H9 (cell line): ENCODE measurements at regions not wholly inside any gene's neighbourhood (a gene's known extent, or its start where the extent isn't known, plus 50 kb on each side); places are given as distances from the start of the nearest gene placed in this dataset.

Experiments
- DNase-seq: peaks from one replicate; pipeline ENCODE4 v3.0.0-alpha.2; 2017
- H2AFZ ChIP-seq: one replicate; pipeline ENCODE4 v1.6.1; 2013; ENCODE audit warnings: mild to moderate bottlenecking, low read length, control low read depth, moderate library complexity
- H2AK5ac ChIP-seq: 2 replicates; pipeline ENCODE4 v1.6.1; 2013; ENCODE audit warnings: low read length, control low read depth, mixed read lengths; ENCODE audit not compliant: insufficient read length
- H2BK120ac ChIP-seq: one replicate; pipeline ENCODE4 v1.6.1; 2013; ENCODE audit warnings: low read depth, mild to moderate bottlenecking, low read length, control low read depth, inconsistent platforms; ENCODE audit not compliant: poor library complexity, severe bottlenecking
- H2BK12ac ChIP-seq: 2 replicates; pipeline ENCODE4 v1.6.1; 2013; ENCODE audit warnings: low read length, control low read depth, mixed read lengths, low read depth; ENCODE audit not compliant: insufficient read length
- H2BK15ac ChIP-seq: 2 replicates; pipeline ENCODE4 v1.6.1; 2013; ENCODE audit warnings: low read depth, low read length, control low read depth
- H2BK20ac ChIP-seq: one replicate; pipeline ENCODE4 v1.6.1; 2013; ENCODE audit warnings: low read depth, mild to moderate bottlenecking, low read length, control low read depth, inconsistent platforms; ENCODE audit not compliant: poor library complexity, severe bottlenecking
- H2BK5ac ChIP-seq: 2 replicates; pipeline ENCODE4 v1.6.1; 2013; ENCODE audit warnings: low read length, control low read depth, mixed read lengths; ENCODE audit not compliant: insufficient read length
- H3K14ac ChIP-seq: 2 replicates; pipeline ENCODE4 v1.6.1; 2013; ENCODE audit warnings: low read length, control low read depth; ENCODE audit not compliant: insufficient read depth
- H3K18ac ChIP-seq: 2 replicates; pipeline ENCODE4 v1.6.1; 2013; ENCODE audit warnings: low read depth, mild to moderate bottlenecking, mixed read lengths, low read length, control low read depth; ENCODE audit not compliant: insufficient read length
- H3K23ac ChIP-seq: 2 replicates; pipeline ENCODE4 v1.6.1; 2013; ENCODE audit warnings: low read length, control low read depth, mixed read lengths, low read depth; ENCODE audit not compliant: insufficient read length
- H3K23me2 ChIP-seq: 2 replicates; pipeline ENCODE4 v1.6.1; 2013; ENCODE audit warnings: low read depth, mild to moderate bottlenecking, mixed read lengths, low read length, control low read depth; ENCODE audit not compliant: insufficient read length, poor library complexity, severe bottlenecking
- H3K27ac ChIP-seq: 2 replicates; pipeline ENCODE4 v1.5.1; 2013; ENCODE audit warnings: low read length, control low read depth, mixed read lengths, low read depth; ENCODE audit not compliant: insufficient read length
- H3K27me3 ChIP-seq: 2 replicates; pipeline ENCODE4 v1.6.1; 2013; ENCODE audit warnings: low read length, control low read depth, inconsistent platforms; ENCODE audit not compliant: insufficient read depth
- H3K4ac ChIP-seq: 2 replicates; pipeline ENCODE4 v1.6.1; 2013; ENCODE audit warnings: low read depth, mild to moderate bottlenecking, control low read depth, inconsistent platforms, low read length, moderate library complexity
- H3K4me1 ChIP-seq: 2 replicates; pipeline ENCODE4 v1.6.1; 2013; ENCODE audit warnings: low read length, control low read depth, inconsistent platforms; ENCODE audit not compliant: insufficient read depth
- H3K4me2 ChIP-seq: 2 replicates; pipeline ENCODE4 v1.6.1; 2013; ENCODE audit warnings: low read length, control low read depth, mixed read lengths; ENCODE audit not compliant: insufficient read length, insufficient read depth
- H3K56ac ChIP-seq: 2 replicates; pipeline ENCODE4 v1.6.1; 2013; ENCODE audit warnings: low read depth, mild to moderate bottlenecking, mixed read lengths, low read length, control low read depth; ENCODE audit not compliant: insufficient read length
- H3K79me1 ChIP-seq: 2 replicates; pipeline ENCODE4 v1.6.1; 2013; ENCODE audit warnings: low read depth, mild to moderate bottlenecking, moderate library complexity, low read length, control low read depth, inconsistent platforms; ENCODE audit not compliant: insufficient read depth, poor library complexity, severe bottlenecking
- H3K79me2 ChIP-seq: 2 replicates; pipeline ENCODE4 v1.6.1; 2013; ENCODE audit warnings: low read length, control low read depth, inconsistent platforms; ENCODE audit not compliant: insufficient read depth
- H3K9ac ChIP-seq: 2 replicates; pipeline ENCODE4 v1.6.1; 2013; ENCODE audit warnings: low read length, control low read depth, mixed read lengths; ENCODE audit not compliant: insufficient read length; ENCODE audit errors: extremely low read depth
- H3K9me3 ChIP-seq: one replicate; pipeline ENCODE4 v1.6.1; 2013; ENCODE audit warnings: low read depth, low read length, inconsistent platforms; ENCODE audit not compliant: control insufficient read depth
- H3T11ph ChIP-seq: one replicate; pipeline ENCODE4 v1.6.1; 2013; ENCODE audit warnings: mild to moderate bottlenecking, low read length, control low read depth, inconsistent platforms
- H4K20me1 ChIP-seq: one replicate; pipeline ENCODE4 v1.6.1; 2013; ENCODE audit not compliant: control insufficient read depth, insufficient read length, insufficient read depth
- H4K5ac ChIP-seq: 2 replicates; pipeline ENCODE4 v1.6.1; 2013; ENCODE audit warnings: low read depth, mild to moderate bottlenecking, mixed read lengths, low read length, control low read depth; ENCODE audit not compliant: insufficient read length
- H4K8ac ChIP-seq: replicated peaks from 2 replicates; pipeline ENCODE4 v1.6.1; 2013; ENCODE audit warnings: low read length, control low read depth, mixed read lengths, low read depth; ENCODE audit not compliant: insufficient read length
- H4K91ac ChIP-seq: 2 replicates; pipeline ENCODE4 v1.6.1; 2013; ENCODE audit warnings: low read depth, mild to moderate bottlenecking, moderate library complexity, mixed read lengths, low read length, control low read depth; ENCODE audit not compliant: insufficient read length
- H3K27ac Mint-ChIP-seq, 3 experiments: 2 replicates in 2 of 3; 3 replicates in 1 of 3; pipeline ENCODE4 v1.8.0; 2020 to 2021; ENCODE audit warnings: mixed read lengths in 3 of 3, mild to moderate bottlenecking in 1 of 3, moderate library complexity in 1 of 3
- H3K27me3 Mint-ChIP-seq: 2 replicates; pipeline ENCODE4 v1.8.0; 2021; ENCODE audit warnings: low read depth, mild to moderate bottlenecking, moderate library complexity, mixed read lengths
- H3K36me3 Mint-ChIP-seq, 3 experiments: 2 replicates in 2 of 3; 3 replicates in 1 of 3; pipeline ENCODE4 v1.8.0; 2020 to 2021; ENCODE audit warnings: low read depth in 3 of 3, mixed read lengths in 3 of 3; ENCODE audit not compliant: insufficient read depth in 1 of 3
- H3K4me1 Mint-ChIP-seq, 2 experiments: 2 replicates each; pipeline ENCODE4 v1.8.0; 2020; ENCODE audit warnings: mixed read lengths in 2 of 2
- H3K4me3 Mint-ChIP-seq, 2 experiments: 2 replicates in 1 of 2; 3 replicates in 1 of 2; pipeline ENCODE4 v1.8.0; 2020 to 2021; ENCODE audit warnings: mild to moderate bottlenecking in 2 of 2, mixed read lengths in 2 of 2, moderate library complexity in 1 of 2
- H3K9me3 Mint-ChIP-seq, 2 experiments: 2 replicates in 1 of 2; 3 replicates in 1 of 2; pipeline ENCODE4 v1.8.0; 2020; ENCODE audit warnings: mild to moderate bottlenecking in 2 of 2, mixed read lengths in 2 of 2, moderate library complexity in 1 of 2
- WGBS: extraction: QIAGEN DNeasy Blood & Tissue Kit; methylation state at CpG from one replicate; pipeline ENCODE4 v1.1.7; 2013; ENCODE audit warnings: missing lambda C conversion rate, low lambda C conversion rate, mixed read lengths; ENCODE audit not compliant: insufficient read length; ENCODE audit errors: extremely low coverage; 5-methylcytosine and 5-hydroxymethylcytosine counted together
- TF ChIP-seq, protein P1 (sequence below): fragments of 200-600 bp; sonication (generic); conservative IDR thresholded peaks from 3 replicates; pipeline ENCODE4 v1.8.0; 2021; ENCODE audit warnings: antibody characterized with exemption, mild to moderate bottlenecking

DNA sequence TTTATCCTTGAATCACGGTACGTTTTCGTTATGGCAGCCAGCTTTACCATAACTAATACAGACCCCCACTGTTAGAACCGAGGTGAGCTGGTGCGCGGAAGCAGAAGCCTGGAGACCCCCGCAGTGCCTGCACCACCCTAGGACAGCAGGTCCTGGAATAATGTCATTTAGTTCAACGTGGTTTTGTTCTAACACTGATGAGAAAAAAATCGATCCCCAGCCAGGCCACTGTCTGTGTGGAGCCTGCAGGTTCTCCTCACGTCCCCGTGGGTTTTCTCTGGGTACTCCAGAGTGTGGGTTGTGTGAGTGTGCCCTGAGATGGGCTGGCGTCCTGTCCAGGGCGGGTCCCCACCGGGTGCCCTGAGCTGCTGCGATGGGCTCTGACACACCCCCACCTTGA, 69.9 kb upstream of the ST3GAL5 start:
- no peak overlapping the region for H3K4ac ChIP-seq
- no peak overlapping the region for H3K14ac ChIP-seq
- H4K5ac ChIP-seq, result no peak overlapping the region
- no peak overlapping the region for H3K56ac ChIP-seq
- Mint-ChIP-seq H3K27ac (no peak overlapping the region; a peak in 1 of 7 replicates), H3K36me3 (peaks cover 0 to 9% (median 2%) of the 10 kb centered on the region in 3 experiments; a peak in 4 of 7 replicates), H3K4me3 (no peak overlapping the region), H3K4me1 (peaks cover 13 to 17% of the 10 kb centered on the region in 2 experiments), H3K27me3 (peaks cover 3% of the 10 kb centered on the region; the same call in 1 of the 2 replicates), H3K9me3 (peaks cover 15 to 19% of the 10 kb centered on the region in 2 experiments)
- H4K91ac ChIP-seq, result no peak overlapping the region
- H2BK15ac ChIP-seq, result no peak overlapping the region
- H2BK20ac ChIP-seq, result no peak overlapping the region
- no peaks in the 10 kb centered on the region for H3K79me2 ChIP-seq
- no peak overlapping the region for H2BK5ac ChIP-seq
- H3K9me3 ChIP-seq, result peaks cover 8% of the 10 kb centered on the region
- H3K9ac ChIP-seq, result no peak overlapping the region
- no peak overlapping the region for H3K27ac ChIP-seq
- no peak overlapping the region for H3K4me2 ChIP-seq
- H3K4me1 ChIP-seq, result peaks cover 4% of the 10 kb centered on the region; the same call in 1 of the 2 replicates
- no peak overlapping the region for H2AFZ ChIP-seq
- TF ChIP-seq, protein P1, sequence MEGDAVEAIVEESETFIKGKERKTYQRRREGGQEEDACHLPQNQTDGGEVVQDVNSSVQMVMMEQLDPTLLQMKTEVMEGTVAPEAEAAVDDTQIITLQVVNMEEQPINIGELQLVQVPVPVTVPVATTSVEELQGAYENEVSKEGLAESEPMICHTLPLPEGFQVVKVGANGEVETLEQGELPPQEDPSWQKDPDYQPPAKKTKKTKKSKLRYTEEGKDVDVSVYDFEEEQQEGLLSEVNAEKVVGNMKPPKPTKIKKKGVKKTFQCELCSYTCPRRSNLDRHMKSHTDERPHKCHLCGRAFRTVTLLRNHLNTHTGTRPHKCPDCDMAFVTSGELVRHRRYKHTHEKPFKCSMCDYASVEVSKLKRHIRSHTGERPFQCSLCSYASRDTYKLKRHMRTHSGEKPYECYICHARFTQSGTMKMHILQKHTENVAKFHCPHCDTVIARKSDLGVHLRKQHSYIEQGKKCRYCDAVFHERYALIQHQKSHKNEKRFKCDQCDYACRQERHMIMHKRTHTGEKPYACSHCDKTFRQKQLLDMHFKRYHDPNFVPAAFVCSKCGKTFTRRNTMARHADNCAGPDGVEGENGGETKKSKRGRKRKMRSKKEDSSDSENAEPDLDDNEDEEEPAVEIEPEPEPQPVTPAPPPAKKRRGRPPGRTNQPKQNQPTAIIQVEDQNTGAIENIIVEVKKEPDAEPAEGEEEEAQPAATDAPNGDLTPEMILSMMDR, result no peak
- no peaks in the 10 kb centered on the region; the same call in 1 of the 2 replicates for H3K27me3 ChIP-seq
- H2BK120ac ChIP-seq, result no peak overlapping the region
- no peak overlapping the region for H2BK12ac ChIP-seq
- H2AK5ac ChIP-seq, result no peak overlapping the region
- H3K23me2 ChIP-seq, result no peaks in the 10 kb centered on the region
- H3K79me1 ChIP-seq, result no peaks in the 10 kb centered on the region
- DNase-seq, result no peak
- H3T11ph ChIP-seq, result no peak overlapping the region
- H4K20me1 ChIP-seq, result no peaks in the 10 kb centered on the region
- H4K8ac ChIP-seq, result no peak overlapping the region
- no peak overlapping the region for H3K18ac ChIP-seq
- no CpG with 5 or more reads among the region's 15 CpGs for WGBS
- H3K23ac ChIP-seq, result no peak overlapping the region
